GM20000 (cell line): ENCODE measurements at regions not wholly inside any gene's neighbourhood (a gene's known extent, or its start where the extent isn't known, plus 50 kb on each side); places are given as distances from the start of the nearest gene placed in this dataset.

Source experiments
- DNase-seq: peaks from one replicate; pipeline ENCODE4 v3.0.0; 2012; ENCODE audit warnings: low spot score
- TF ChIP-seq, protein P1 (sequence below): IDR thresholded peaks from 2 replicates; pipeline ENCODE4 v1.5.1; 2012; ENCODE audit warnings: mild to moderate bottlenecking, control low read depth; ENCODE audit errors: extremely low read depth, missing control alignments

DNA sequence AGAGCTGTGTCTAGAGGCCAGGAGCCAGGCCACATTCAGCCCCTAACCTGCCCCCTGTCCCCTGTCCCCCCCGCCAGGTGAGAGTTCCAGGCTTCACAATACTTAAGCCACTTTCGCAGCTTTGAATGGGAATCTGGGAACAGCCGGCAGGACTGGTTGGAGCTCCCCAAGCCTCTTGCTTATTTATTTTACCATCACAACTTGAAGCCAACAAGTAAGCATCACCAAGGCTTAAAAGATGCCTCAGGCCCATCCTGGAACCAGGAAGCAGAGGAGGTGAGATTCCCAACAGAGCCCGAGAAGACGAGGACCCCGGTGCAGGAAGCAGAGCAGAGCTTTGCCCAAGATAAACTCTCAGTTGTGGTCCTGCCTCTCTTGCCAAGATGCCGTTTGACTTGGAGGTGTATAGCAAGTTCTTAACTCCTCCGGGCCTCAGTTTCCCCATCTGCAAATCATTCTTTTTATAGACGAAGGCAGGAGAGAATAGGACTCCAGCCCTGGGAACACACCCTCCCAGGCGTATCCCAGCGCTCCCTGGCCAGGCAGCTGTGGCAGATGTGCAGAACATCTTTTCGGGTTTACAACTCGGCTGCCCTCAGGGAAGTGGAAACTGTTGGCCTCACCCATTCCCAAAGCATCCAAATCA, 66.8 kb upstream of the SLC25A33 start:
- no peak for DNase-seq
- TF ChIP-seq, protein P1, sequence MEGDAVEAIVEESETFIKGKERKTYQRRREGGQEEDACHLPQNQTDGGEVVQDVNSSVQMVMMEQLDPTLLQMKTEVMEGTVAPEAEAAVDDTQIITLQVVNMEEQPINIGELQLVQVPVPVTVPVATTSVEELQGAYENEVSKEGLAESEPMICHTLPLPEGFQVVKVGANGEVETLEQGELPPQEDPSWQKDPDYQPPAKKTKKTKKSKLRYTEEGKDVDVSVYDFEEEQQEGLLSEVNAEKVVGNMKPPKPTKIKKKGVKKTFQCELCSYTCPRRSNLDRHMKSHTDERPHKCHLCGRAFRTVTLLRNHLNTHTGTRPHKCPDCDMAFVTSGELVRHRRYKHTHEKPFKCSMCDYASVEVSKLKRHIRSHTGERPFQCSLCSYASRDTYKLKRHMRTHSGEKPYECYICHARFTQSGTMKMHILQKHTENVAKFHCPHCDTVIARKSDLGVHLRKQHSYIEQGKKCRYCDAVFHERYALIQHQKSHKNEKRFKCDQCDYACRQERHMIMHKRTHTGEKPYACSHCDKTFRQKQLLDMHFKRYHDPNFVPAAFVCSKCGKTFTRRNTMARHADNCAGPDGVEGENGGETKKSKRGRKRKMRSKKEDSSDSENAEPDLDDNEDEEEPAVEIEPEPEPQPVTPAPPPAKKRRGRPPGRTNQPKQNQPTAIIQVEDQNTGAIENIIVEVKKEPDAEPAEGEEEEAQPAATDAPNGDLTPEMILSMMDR = no peak

DNA sequence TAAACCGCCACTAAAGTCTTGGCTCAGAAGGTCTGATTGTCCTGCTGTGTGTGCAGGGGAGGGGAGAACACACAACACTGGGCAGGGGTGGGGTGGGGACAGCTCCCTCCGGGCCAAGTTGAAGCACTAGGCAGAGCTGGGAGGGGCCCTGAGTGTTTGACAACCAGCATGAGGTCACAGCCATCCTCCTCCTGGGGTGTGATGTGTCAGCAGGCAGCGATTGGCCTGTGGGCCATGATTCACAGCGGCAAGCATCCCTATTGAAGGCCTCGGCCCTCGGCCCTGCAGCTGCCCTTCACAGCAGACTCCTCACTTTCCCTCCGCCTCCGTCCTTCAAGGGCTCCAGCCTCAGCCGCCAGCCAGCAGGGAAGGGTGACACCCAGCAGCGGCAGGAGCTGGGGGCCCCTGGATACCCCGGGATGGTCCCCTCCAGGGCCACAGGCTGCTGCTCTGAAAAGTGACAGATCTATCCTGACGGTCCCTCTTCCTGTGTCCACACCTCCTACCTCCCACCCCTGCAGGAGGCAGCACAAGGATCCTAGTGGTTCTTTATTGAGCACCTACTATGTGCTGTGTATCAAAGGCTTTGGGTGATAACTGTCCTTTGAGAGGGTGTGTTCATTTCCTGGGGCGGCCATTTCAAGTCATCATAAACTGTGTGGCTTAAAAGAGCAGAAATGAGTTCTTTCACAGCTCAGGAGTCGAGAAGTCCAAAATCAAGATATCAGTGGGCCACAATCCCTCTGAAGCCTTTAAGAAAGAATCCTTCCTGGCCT, 66.0 kb upstream of the SLC25A33 start:
- TF ChIP-seq, protein P1 = no peak
- no peak for DNase-seq

DNA sequence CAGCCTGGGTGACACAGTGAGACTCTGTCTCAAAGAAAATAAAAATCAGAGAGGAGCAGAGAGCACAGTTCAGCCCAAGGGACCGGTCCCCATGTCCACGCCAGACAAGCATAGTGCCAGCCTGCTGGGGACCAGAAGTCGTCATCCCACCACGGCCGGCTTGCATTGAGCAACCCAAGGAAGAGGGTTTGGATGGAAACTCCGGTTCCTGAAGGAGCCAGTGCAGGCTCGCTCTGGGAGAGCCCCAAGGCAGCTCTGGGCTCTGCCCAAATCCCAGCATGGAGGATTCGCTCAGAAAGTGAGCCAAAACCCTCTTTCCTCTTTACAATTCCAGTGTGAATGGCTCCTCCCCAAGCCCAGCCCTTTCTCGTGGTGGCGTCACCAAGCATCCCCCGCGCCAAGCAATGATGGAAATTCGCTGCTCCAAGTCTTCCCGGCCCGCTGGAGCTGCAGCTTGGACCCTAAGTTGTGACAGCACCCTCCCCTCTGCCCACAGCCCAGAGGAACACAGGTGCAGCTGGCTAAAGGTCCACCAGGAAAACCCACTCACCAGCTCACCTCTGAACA, 64.1 kb upstream of the SLC25A33 start:
- no peak for DNase-seq
- TF ChIP-seq, protein P1 = no peak

DNA sequence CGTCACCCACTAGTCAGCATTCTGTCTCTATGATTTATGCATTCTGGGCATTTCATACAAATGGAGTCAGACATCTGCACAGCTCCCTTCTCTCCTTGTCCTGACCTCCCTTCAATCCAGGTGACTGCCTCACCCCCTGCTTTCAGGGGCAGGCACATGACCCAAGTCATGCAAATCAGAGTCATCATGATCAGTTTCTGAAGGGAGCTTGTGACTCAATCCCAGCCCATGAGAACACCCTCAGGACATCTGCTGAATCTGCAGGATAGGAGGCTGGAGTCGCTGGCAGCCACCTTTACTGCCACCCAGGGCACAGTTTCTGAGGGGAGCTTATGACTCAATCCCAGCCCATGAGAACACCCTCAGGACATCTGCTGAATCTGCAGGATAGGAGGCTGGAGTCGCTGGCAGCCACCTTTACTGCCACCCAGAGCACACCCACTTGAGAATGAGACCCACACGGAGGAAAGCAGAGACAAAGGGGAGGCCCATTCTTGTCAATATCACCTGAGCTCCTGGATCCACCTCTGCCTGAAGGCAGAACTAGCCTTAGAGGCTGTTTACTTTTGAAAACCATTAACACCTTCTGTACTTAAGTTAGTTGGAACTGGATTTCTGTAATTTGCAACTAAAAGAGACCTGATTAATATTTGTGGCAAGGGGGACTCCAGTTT, 62.3 kb upstream of the SLC25A33 start:
- no peak for DNase-seq
- TF ChIP-seq, protein P1 = no peak

DNA sequence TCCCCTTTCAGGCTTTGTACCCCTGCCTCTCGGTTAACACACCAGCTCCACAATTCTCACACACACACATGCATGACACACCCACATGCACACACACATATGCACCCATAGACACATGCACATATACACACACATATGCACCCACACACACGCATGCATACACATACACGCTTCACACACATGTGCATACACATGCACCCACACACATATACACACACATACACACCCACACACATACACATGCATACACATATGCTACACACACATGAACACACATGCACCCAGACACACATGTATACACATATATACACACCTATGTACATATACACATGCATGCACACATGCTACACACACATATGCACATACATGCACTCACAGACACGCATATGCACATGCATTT, 61.7 kb upstream of the SLC25A33 start:
- TF ChIP-seq, protein P1 = no peak
- DNase-seq = no peak

DNA sequence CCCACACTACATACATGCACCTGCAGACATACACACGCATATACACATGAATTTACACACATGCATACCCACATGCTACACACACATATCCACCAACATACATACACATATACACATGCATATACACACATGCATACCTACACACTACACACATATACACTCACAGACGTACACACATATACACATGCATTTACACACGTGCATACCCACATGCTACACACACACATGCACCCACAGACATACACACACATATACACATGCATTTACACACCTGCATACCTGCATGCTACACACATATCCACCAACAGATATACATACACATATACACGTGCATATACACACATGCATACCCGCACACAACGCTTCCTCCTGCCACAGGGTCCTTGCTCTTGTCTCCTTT, 61.2 kb upstream of the SLC25A33 start:
- no peak for DNase-seq
- TF ChIP-seq, protein P1 = no peak

DNA sequence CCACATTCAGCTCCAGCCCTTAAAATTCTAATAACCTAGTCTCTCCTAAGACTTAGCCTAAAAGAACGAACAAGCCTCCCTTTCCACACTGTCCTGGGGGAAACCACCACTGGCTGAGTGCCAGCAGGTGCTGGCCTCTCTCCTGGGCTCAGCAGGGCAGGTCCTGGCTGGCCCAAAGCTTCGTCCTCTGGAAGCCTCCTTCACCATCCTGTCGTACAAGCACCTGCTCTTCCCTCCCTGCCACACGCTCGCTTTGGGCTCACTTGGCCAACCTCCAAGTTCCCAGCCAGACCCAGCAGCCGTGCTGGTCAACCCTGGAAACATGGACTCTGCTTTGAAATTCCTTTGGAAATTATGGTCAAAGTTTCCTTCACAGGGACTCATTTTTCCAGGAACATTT, 58.2 kb upstream of the SLC25A33 start:
- TF ChIP-seq, protein P1 = no peak
- no peak for DNase-seq
